Stimulated activated CD8-positive, alpha-beta memory T cell treated with anti-CD3 and anti-CD28 coated beads, Interleukin-7, amount 100 ng/mL, for 4 hours (primary cell): ENCODE measurements at regions not wholly inside any gene's neighbourhood (a gene's known extent, or its start where the extent isn't known, plus 50 kb on each side); places are given as distances from the start of the nearest gene placed in this dataset.

Experiments used
- DNase-seq, 2 donors: peaks; one replicate each; pipeline ENCODE4 v3.0.0-alpha.2; 2020; ENCODE audit warnings: low read depth in 2 of 2

- DNase-seq = no peak
These were observed 99.1 kb upstream of the SEMA6D start for GRCh38 chr15:47618241-47618640.

GRCh38 chr15:47620960-47621681 lies 96.2 kb upstream of the SEMA6D start:
- DNase-seq = no peak

GRCh38 chr15:47622055-47622454 lies 95.2 kb upstream of the SEMA6D start:
- DNase-seq = no peak

GRCh38 chr15:47624503-47624902 lies 92.8 kb upstream of the SEMA6D start:
- no peak for DNase-seq

GRCh38 chr15:47639042-47639441 lies 78.3 kb upstream of the SEMA6D start:
- DNase-seq = no peak

GRCh38 chr15:47640079-47640478 lies 77.2 kb upstream of the SEMA6D start:
- DNase-seq = no peak

- no peak for DNase-seq
These were observed 76.4 kb upstream of the SEMA6D start for GRCh38 chr15:47640901-47641300.

- no peak for DNase-seq
These were observed 72.6 kb upstream of the SEMA6D start for GRCh38 chr15:47644722-47645121.

GRCh38 chr15:47650564-47650963 lies 66.7 kb upstream of the SEMA6D start:
- DNase-seq = no peak

- no peak for DNase-seq
These were observed 65.0 kb upstream of the SEMA6D start for GRCh38 chr15:47652328-47652727.

- no peak for DNase-seq
These were observed 64.5 kb upstream of the SEMA6D start for GRCh38 chr15:47652844-47653243.

GRCh38 chr15:47661661-47662180 lies 55.6 kb upstream of the SEMA6D start:
- no peak for DNase-seq

GRCh38 chr15:47663101-47663500 lies 54.2 kb upstream of the SEMA6D start:
- no peak for DNase-seq
